AG09309 (cell line): ENCODE measurements at regions not wholly inside any gene's neighbourhood (a gene's known extent, or its start where the extent isn't known, plus 50 kb on each side); places are given as distances from the start of the nearest gene placed in this dataset.
"Not testable (repeated sequence)": the region's sequence is repeated elsewhere in the genome, so short reads cannot be mapped to it uniquely, and the experiment has no call there.

ENCODE experiments used
- DNase-seq: peaks from one replicate; pipeline ENCODE4 v3.0.0-alpha.2; 2010; ENCODE audit warnings: low read depth
- H3K4me3 ChIP-seq: 2 replicates; pipeline ENCODE4 v1.5.1; 2011; ENCODE audit warnings: mild to moderate bottlenecking, low read depth, low read length, moderate library complexity; ENCODE audit not compliant: control insufficient read depth
- TF ChIP-seq, protein P1 (sequence below): IDR thresholded peaks from 2 replicates; pipeline ENCODE4 v1.5.1; 2011; ENCODE audit warnings: mild to moderate bottlenecking, low read depth, low read length, inconsistent platforms; ENCODE audit not compliant: insufficient read depth, control insufficient read depth; ENCODE audit errors: missing control alignments

- no peak for DNase-seq
- TF ChIP-seq, protein P1, sequence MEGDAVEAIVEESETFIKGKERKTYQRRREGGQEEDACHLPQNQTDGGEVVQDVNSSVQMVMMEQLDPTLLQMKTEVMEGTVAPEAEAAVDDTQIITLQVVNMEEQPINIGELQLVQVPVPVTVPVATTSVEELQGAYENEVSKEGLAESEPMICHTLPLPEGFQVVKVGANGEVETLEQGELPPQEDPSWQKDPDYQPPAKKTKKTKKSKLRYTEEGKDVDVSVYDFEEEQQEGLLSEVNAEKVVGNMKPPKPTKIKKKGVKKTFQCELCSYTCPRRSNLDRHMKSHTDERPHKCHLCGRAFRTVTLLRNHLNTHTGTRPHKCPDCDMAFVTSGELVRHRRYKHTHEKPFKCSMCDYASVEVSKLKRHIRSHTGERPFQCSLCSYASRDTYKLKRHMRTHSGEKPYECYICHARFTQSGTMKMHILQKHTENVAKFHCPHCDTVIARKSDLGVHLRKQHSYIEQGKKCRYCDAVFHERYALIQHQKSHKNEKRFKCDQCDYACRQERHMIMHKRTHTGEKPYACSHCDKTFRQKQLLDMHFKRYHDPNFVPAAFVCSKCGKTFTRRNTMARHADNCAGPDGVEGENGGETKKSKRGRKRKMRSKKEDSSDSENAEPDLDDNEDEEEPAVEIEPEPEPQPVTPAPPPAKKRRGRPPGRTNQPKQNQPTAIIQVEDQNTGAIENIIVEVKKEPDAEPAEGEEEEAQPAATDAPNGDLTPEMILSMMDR, result no peak
Measured at GRCh38 chr1:95780836-95781235, 546.8 kb downstream of the RWDD3 start.

DNA sequence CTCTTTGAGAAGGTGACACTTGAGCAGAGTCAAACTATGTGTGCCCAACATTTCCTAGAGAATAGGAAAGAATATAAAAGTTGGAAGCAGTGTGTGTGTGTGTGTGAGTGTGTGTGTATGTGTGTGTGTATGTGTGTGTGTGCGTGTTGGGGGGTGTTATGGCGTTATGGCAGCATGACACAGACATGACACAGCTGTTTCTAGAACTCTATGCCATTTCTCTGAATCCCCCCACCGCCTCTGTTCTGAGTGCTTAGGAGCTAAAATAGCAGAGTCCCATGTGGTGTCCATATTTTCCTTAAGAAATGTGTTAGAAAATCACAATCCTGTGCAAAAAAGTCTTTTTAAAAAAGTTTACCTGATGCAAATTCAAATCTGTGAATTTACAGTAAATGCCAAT is 556.1 kb downstream of the RWDD3 start:
- TF ChIP-seq, protein P1, result no peak
- H3K4me3 ChIP-seq, result no peak overlapping the region
- no peak for DNase-seq

More at GRCh38 chr1:95780836-95781235, 546.8 kb downstream of the RWDD3 start:
- H3K4me3 ChIP-seq, result no peak overlapping the region

DNA sequence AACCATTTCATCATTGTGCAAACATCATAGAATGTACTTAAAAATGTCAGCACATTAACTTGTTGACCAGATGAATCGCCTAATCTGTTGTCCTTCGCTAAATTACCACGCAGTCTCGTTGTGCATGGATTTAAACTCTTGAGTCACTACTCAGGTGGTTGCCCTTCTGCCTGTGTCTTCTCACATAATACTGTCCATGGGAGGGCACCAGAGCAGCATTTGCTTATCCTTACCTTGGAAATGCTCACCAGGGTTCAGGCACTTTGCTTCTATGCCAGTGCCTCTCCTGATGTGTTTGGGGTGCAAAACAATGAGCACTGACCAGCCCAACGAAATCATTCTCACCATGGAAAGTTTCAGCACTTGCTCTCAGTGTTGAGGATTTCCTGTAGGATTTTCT is 559.9 kb downstream of the RWDD3 start:
- no peak overlapping the region for H3K4me3 ChIP-seq
- DNase-seq, result no peak
- TF ChIP-seq, protein P1, result no peak

DNA sequence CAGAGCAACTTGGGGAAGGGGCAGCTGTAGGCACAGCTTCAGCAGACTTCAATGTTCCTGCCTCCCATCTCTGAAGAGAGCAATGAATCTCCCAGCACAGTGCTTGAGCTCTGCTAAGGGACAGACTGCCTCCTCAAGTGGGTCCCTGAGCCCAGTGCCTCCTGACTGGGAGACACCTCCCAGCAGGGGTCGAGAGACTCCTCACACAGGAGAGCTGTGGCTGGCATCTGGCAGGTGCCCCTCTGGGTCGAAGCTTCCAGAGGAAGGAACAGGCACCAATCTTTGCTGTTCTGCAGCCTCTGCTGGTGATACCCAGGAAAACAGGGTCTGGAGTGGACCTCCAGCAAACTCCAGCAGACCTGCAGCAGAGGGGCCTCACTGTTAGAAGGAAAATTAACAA is 563.8 kb downstream of the RWDD3 start:
- DNase-seq, H3K4me3 ChIP-seq: not testable (repeated sequence)

- TF ChIP-seq, protein P1, result no peak
- no peak overlapping the region for H3K4me3 ChIP-seq
- DNase-seq, result no peak
Measured at GRCh38 chr1:95806171-95806570, 572.2 kb downstream of the RWDD3 start.

DNA sequence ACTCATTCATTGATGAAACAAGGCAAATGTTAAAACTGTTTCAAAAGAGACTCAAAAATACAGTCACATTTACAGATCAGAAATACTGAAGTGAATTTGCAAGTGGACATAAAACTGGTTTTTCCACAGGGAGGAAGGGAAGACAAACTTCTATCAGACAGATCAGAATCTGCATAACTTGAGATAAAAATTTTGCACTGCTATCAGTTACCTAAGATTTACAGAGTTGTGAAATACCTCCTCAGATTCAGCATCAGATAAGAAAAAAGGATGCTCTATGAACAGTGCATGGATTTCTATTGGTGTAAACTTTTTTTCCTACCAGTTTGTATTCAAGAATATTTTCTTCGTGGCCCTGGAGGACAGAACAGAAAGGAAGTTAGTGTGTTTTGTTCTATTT is 575.4 kb downstream of the RWDD3 start:
- TF ChIP-seq, protein P1, result no peak
- no peak for DNase-seq
- H3K4me3 ChIP-seq, result no peak overlapping the region

- TF ChIP-seq, protein P1, result no peak
- H3K4me3 ChIP-seq, result no peak overlapping the region
- no peak for DNase-seq
Measured at GRCh38 chr1:95815511-95815910, 581.5 kb downstream of the RWDD3 start.
